Activated effector memory CD4-positive, alpha-beta T cell treated with anti-CD3 and anti-CD28 coated beads, Interleukin-2, amount 50 U/mL, for 16 hours (primary cell): ENCODE measurements at regions not wholly inside any gene's neighbourhood (a gene's known extent, or its start where the extent isn't known, plus 50 kb on each side); places are given as distances from the start of the nearest gene placed in this dataset.
"Not testable (repeated sequence)": the region's sequence is repeated elsewhere in the genome, so short reads cannot be mapped to it uniquely, and the experiment has no call there.

Experiments used
- DNase-seq: peaks from one replicate; pipeline ENCODE4 v3.0.0-alpha.2; 2020

- no peak for DNase-seq
Measured at GRCh38 chr4:141541851-141542250, 94.5 kb upstream of the IL15 start.

DNA sequence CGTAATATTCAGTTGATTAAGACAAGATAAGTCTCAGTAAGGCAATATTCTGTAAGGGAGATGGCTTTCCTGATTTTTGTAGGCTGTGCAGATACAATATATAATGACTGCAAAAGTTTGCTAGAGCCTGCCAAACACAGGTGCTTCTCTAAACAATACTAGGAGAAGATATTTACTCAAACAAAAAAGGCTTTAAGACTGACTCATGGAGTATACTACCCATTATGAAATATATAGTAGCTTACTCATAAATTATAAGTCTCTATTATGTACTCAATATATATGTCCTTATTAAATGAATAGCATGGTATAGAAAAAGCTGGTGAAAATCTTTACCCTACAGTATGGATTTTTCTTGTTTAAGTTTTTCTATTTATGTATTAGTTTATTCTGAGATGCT, 93.2 kb upstream of the IL15 start:
- no peak for DNase-seq

DNA sequence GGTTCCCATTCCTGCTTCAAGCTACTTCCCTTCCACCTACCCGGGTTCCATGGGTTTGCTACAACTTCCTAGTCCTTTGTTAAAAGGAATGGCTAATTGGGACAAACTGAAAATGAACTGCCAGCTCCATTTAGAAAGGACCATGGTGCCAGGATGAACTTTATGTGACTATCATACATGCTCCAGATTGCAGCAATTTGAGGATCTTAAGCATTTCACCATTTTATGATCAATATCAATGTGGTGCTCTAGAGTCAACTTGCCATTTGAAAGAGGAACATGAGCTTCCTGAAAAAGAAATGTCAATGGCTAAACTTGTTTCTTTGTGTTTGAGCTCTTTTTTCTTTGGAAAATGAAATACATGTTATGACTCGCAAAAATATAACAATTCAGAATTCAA, 92.7 kb upstream of the IL15 start:
- no peak for DNase-seq

DNA sequence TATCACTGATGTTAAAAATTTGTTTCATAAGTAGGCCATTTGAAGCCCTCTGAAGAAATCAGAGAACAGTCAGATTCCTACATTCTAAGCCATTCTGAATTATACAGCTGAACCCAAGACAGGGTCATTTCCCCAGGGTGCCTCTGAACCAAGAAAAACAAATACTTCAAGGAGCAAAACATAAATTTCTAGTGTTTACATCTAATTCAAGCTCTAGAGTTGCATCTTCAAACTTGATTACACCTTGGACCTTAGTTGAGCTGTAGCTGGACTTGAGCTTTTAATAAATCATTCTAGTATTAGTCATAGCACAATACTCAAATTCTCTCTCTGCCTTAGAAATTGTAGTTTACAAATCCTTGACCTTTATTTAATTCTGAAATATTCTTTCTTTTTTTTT, 87.6 kb upstream of the IL15 start:
- DNase-seq = no peak

DNA sequence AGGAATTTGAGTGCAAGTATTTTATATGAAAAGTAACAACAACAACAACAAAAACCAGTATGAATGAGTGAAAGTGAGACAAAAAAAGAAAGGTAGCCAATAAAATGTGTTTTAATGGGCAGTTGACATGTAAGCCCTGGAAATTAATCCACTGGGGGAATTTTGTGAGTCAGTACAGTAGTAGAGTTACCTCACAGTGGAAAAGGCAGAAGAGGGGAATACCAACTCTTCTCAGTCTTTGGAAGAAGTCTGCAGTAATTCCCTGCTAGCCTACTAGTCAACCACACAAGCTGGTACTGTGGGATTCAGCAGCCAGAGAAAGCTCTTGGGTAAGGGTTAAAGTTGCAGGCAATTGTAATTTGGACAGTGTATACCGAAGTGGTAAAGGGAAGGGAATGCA, 76.3 kb upstream of the IL15 start:
- DNase-seq = no peak

GRCh38 chr4:141562649-141563048, 73.7 kb upstream of the IL15 start:
- no peak for DNase-seq

DNA sequence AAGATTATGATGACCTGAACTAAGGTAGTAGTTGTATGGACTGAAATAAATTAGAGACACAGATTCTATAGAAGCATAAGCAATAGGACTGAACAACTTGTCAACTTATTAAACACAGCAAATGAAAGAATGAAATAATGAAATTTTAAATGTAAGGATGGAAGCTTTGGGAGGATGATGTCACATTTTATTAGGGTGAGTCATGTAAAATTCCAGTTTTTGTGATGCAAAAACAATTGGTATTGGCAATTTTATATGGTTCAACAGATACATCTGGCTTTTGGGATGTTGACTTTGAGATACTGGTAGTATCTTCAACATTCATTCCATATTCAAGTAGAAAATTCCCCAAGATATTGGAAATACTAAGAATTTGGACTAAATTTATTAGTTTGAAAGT, 72.7 kb upstream of the IL15 start:
- no peak for DNase-seq

GRCh38 chr4:141564961-141565360, 71.4 kb upstream of the IL15 start:
- DNase-seq = not testable (repeated sequence)

DNA sequence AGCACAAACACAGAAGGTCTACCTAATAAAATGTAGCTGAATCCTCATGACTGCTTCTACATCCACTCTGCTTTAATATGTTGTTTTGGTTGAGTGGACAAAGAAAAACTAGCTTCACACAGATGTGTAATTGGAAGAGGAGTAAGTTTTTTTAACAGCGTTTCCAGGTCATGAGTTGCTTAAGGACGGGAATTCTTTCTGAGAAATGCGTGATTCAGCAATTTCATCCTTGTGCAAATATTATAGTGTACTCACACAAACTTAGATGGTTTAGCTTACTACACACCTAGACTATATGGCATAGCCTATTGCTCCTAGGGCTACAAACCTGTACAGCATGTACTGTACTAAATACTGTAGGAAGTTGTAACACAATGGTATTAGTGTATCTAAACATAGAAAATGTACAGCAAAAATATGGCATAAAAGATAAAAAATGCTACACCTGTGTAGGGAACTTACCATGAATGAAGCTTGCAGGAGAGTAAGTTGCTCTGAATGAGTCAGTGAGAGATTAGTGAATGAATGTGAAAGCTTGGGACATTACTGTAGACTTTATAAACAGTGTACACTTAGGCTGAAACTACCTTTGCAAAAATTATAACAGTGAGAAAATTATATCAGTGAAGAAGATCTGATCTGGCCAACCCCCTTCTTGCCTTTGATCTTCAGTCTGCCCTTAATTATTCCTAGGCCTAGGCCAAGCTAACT, 70.8 kb upstream of the IL15 start:
- no peak for DNase-seq

DNA sequence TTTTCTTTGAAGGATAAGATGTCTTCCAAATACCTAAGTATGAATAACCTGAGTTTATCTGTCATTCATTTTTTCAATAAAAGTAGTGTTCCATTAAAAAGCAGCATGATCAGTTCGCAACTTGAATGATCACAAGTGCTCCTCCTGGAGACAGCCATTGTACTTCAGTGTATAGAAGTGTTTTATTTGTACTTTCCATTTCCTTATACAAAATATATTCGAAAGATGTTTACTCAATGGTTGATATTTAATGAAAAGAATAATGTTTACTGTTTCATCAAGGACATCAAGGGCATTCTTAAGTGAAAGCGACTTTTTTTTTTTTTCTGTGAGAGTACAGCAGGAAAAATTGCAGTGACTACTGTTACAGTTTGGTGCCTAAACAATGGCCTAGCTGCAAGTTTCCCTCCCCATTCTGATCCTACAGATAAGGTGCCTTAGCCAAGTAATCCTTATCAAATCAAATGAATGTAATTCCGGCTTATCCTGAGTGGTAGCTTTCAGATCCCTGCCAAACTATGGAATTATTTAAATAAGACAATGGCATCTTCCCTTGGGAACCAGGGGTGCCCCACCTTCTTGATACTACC, 69.0 kb upstream of the IL15 start:
- no peak for DNase-seq

- no peak for DNase-seq
Measured at GRCh38 chr4:141569141-141569540, 67.2 kb upstream of the IL15 start.

DNA sequence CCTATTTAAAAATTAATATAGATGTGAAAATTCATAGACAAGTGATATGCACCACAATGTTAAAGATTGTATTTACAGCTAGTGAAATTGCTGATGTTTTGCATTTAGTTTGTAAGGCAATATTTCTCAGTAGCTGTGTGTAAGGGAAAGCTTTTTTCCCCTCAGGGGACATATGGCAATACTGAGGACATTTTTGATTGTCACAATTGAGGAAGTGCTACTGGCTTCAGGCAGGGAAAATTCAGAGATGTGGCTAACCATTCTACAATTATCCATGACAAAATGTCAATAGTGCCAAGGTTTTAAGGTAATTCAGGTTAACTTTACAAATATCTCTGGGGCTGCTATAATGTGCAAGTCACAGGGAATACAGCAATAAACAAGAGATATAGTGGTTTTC, 66.1 kb upstream of the IL15 start:
- no peak for DNase-seq

GRCh38 chr4:141571362-141571761, 65.0 kb upstream of the IL15 start:
- no peak for DNase-seq

GRCh38 chr4:141571793-141572192, 64.6 kb upstream of the IL15 start:
- DNase-seq = no peak

GRCh38 chr4:141573678-141574077, 62.7 kb upstream of the IL15 start:
- no peak for DNase-seq

DNA sequence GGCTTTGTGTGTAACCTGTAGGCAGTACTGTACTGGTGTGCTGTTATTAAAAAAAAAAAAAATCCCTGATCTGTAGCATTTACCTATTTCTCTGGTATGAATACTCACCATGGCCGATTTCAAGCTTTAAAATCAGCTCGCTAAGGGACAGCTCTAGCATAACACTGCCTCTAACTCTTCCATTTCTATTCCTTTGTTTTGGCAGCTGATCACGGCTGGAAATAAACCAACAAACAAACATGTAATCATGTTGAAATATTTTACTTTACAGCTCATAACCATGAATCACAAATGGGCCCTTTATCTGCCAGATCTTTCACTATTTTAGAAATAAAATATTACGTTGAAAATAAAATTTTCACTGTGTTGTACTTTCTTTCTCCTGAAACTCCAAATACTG, 60.5 kb upstream of the IL15 start:
- no peak for DNase-seq

GRCh38 chr4:141576585-141577110, 59.7 kb upstream of the IL15 start:
- no peak for DNase-seq

GRCh38 chr4:141578451-141578850, 57.9 kb upstream of the IL15 start:
- DNase-seq = no peak

DNA sequence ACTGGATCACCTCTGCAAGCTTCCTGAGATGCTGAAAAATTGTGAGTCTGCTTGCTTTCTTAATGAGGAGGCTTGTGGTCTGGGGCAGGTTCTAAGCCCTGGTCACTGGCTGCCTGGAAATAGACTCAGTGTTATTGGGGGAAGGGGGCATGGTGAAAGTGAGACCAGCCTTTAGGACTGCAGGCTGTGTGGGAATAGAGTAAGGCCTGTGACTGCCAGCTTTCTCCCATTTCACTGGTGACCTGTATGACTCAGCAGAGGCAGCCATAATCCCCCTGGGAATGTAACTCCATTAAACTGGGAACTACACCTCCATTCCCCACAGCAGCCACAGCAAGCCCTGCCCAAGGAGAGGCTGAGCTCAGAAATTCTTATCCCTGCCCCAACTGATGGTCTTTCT, 55.9 kb upstream of the IL15 start:
- no peak for DNase-seq
